K562 (cell line): ENCODE measurements at regions not wholly inside any gene's neighbourhood (a gene's known extent, or its start where the extent isn't known, plus 50 kb on each side); places are given as distances from the start of the nearest gene placed in this dataset.

Experiments used
- ATAC-seq: fragments of 200-7000 bp; cut with Tn5 transposase; 3 replicates; pipeline ENCODE4 v1.9.1; 2020; ENCODE audit warnings: moderate library complexity
- BruUV-seq: library from RNA; stranded (reverse); fragments of 400-500 nt; replicated peaks from 2 replicates; lab custom pipeline; 2021; lab: Mats Ljungman, UMichigan
- CTCF ChIA-PET: fragments of 300-600 bp; formaldehyde crosslinking; extraction: SDS; loops from one replicate; lab custom pipeline; 2021; ENCODE audit warnings: low intra/inter-chr PET ratio; lab: Yijun Ruan, JAX
- POLR2A ChIA-PET: fragments of 300-600, 350-650 bp; sonication (Branson Sonifier 250); formaldehyde crosslinking; extraction: SDS; loops from one replicate; lab custom pipeline; 2021; ENCODE audit warnings: antibody characterized with exemption, inconsistent platforms; lab: Yijun Ruan, JAX
- DNase-seq, 4 experiments: peaks; one replicate each; pipeline versions ENCODE4 v3.0.0 to v3.0.0-alpha.2; 2011 to 2018; ENCODE audit warnings: low spot score in 3 of 4, mixed read lengths in 3 of 4; ENCODE audit errors: extremely low read depth in 1 of 4
- FAIRE-seq: peaks from 2 replicates; lab custom pipeline; 2011; peaks lifted over from hg19 to GRCh38; lab: Jason Lieb, UNC
- H2AFZ ChIP-seq: 2 replicates; pipeline ENCODE4 v1.6.0; 2011; ENCODE audit warnings: low read depth, low read length, control low read depth, inconsistent platforms
- H3K27ac ChIP-seq: fragments of 200-600 bp; 3 replicates; pipeline ENCODE4 v1.8.0; 2011; ENCODE audit warnings: low read depth, mild to moderate bottlenecking, control low read depth, inconsistent platforms, low read length, moderate library complexity, mixed read lengths; ENCODE audit errors: extremely low read depth
- H3K27me3 ChIP-seq, 2 experiments: fragments of 300-600 bp in 1 of 2; 2 replicates in 1 of 2; 3 replicates in 1 of 2; pipeline versions ENCODE4 v1.6.0 to v1.8.0; 2011; ENCODE audit warnings: inconsistent platforms in 2 of 2, low read length in 2 of 2, mild to moderate bottlenecking in 1 of 2, mixed read lengths in 1 of 2, moderate library complexity in 1 of 2; ENCODE audit not compliant: control insufficient read depth in 2 of 2, insufficient read depth in 2 of 2
- H3K36me3 ChIP-seq: fragments of 300-600 bp; 3 replicates; pipeline ENCODE4 v1.8.0; 2011; ENCODE audit warnings: mild to moderate bottlenecking, low read length, inconsistent platforms; ENCODE audit not compliant: control insufficient read depth, insufficient read depth
- H3K4me1 ChIP-seq, 2 experiments: fragments of 200-600 bp in 1 of 2; replicated peaks in 1 of 2; 2 replicates in 1 of 2; 3 replicates in 1 of 2; pipeline versions ENCODE4 v1.5.1 to v1.8.0; 2011; ENCODE audit warnings: inconsistent platforms in 2 of 2, low read length in 2 of 2, mild to moderate bottlenecking in 1 of 2, mixed read lengths in 1 of 2, moderate library complexity in 1 of 2; ENCODE audit not compliant: control insufficient read depth in 2 of 2, insufficient read depth in 2 of 2
- H3K4me2 ChIP-seq: 2 replicates; pipeline ENCODE4 v1.6.1; 2011; ENCODE audit warnings: low read length, control low read depth, inconsistent platforms, mixed read lengths; ENCODE audit not compliant: insufficient read depth
- H3K4me3 ChIP-seq: fragments of 200-600 bp; sonication (generic), shearing (Covaris generic); 2 replicates; pipeline ENCODE4 v1.5.1; 2016; ENCODE audit warnings: control low read depth, inconsistent platforms
- H3K79me2 ChIP-seq: fragments of 200-600 bp; 3 replicates; pipeline ENCODE4 v1.8.0; 2011; ENCODE audit warnings: low read length, inconsistent platforms; ENCODE audit not compliant: control insufficient read depth, insufficient read depth
- H3K9ac ChIP-seq, 2 experiments: 2 replicates each; pipeline versions ENCODE4 v1.6.0 to v1.6.1; 2011; ENCODE audit warnings: low read depth in 2 of 2, low read length in 2 of 2, control low read depth in 1 of 2, inconsistent platforms in 1 of 2, mild to moderate bottlenecking in 1 of 2, mixed read lengths in 1 of 2; ENCODE audit not compliant: insufficient read depth in 1 of 2
- H3K9me1 ChIP-seq: one replicate; pipeline ENCODE4 v1.6.0; 2011; ENCODE audit warnings: inconsistent platforms, mild to moderate bottlenecking, low read length, moderate library complexity; ENCODE audit not compliant: control insufficient read depth, insufficient read depth
- H3K9me3 ChIP-seq: replicated peaks from 2 replicates; pipeline ENCODE4 v1.5.1; 2011; ENCODE audit warnings: low read depth, low read length, inconsistent platforms; ENCODE audit not compliant: control insufficient read depth, insufficient read depth
- H4K20me1 ChIP-seq: replicated peaks from 2 replicates; pipeline ENCODE4 v1.6.1; 2011; ENCODE audit warnings: low read length, inconsistent platforms, mixed read lengths; ENCODE audit not compliant: control insufficient read depth, insufficient read depth
- HBP1 ChIP-seq: fragments of 450-650 bp; formaldehyde crosslinking; IDR thresholded peaks from 2 replicates; pipeline ENCODE4 v1.4.0; 2022; ENCODE audit warnings: missing genetic modification characterization
- HMG20A ChIP-seq: fragments of 450-650 bp; formaldehyde crosslinking; conservative IDR thresholded peaks from 2 replicates; pipeline ENCODE4 v1.4.0; 2020; ENCODE audit warnings: mild to moderate bottlenecking, mixed read lengths
- KDM2B ChIP-seq: fragments of 250-450 bp; sonication (Bioruptor Pico); IDR thresholded peaks from 2 replicates; pipeline ENCODE4 v1.8.0; 2021; ENCODE audit warnings: mild to moderate bottlenecking, moderate library complexity
- MECOM ChIP-seq: fragments of 250-450 bp; sonication (Bioruptor Pico); IDR thresholded peaks from 2 replicates; pipeline ENCODE4 v1.8.0; 2022; ENCODE audit warnings: inconsistent platforms
- SRSF3 ChIP-seq: fragments of 200-400 bp; formaldehyde crosslinking; IDR thresholded peaks from 2 replicates; pipeline ENCODE4 v1.6.1; 2016; ENCODE audit warnings: mild to moderate bottlenecking, low read length, moderate library complexity; ENCODE audit not compliant: insufficient read depth
- TAF1 ChIP-seq: IDR thresholded peaks from 2 replicates; pipeline ENCODE4 v1.6.1; 2011; ENCODE audit warnings: mild to moderate bottlenecking, low read length, moderate library complexity; ENCODE audit not compliant: insufficient read depth, control insufficient read depth, severe bottlenecking; ENCODE audit errors: extremely low read depth
- ZBTB49 ChIP-seq: sonication (generic); formaldehyde crosslinking; IDR thresholded peaks from 2 replicates; pipeline ENCODE4 v1.8.0; 2022; ENCODE audit warnings: missing genetic modification reagents, mild to moderate bottlenecking, borderline replicate concordance
- ZFP91 ChIP-seq: sonication (generic); formaldehyde crosslinking; IDR thresholded peaks from 2 replicates; pipeline ENCODE4 v1.8.0; 2022; ENCODE audit warnings: mild to moderate bottlenecking, missing genetic modification reagents
- ZNF561 ChIP-seq: fragments of 450-650 bp; formaldehyde crosslinking; conservative IDR thresholded peaks from 2 replicates; pipeline ENCODE4 v1.4.0; 2020; ENCODE audit warnings: mild to moderate bottlenecking, moderate library complexity
- ZNF644 ChIP-seq: fragments of 200-800 bp; sonication (Bioruptor generic); IDR thresholded peaks from 2 replicates; pipeline ENCODE4 v1.6.1; 2016; ENCODE audit warnings: low read depth, missing genetic modification characterization, missing compliant biosample characterization
- ZNF655 ChIP-seq: fragments of 250-450 bp; sonication (Bioruptor Pico); IDR thresholded peaks from 2 replicates; pipeline ENCODE4 v1.5.0; 2021
- WGBS: fragments of 100-300 bp; shearing (Covaris generic); methylation state at CpG from one replicate; pipeline ENCODE4 v1.1.6; 2016; ENCODE audit warnings: low coverage, mixed read lengths; ENCODE audit not compliant: insufficient coverage; ENCODE audit errors: missing lambda C conversion rate; 5-methylcytosine and 5-hydroxymethylcytosine counted together
- in situ Hi-C: fragments of 300-500 bp; cut with MboI; formaldehyde crosslinking; loops from 4 replicates; pipeline ENCODE4 v1.15.0; 2018; ENCODE audit warnings: inconsistent platforms, mixed read lengths
- intact Hi-C: fragments of 100-400 bp; cut with micrococcal nuclease; formaldehyde crosslinking; loops from 2 replicates; pipeline ENCODE4 v1.14.2; 2022

- in situ Hi-C loops = no loop called here
- Histone ChIP-seq H3K9me3 (no peaks in the 10 kb centered on the region), H3K4me1 (no peaks in the 10 kb centered on the region), H3K27ac (no peak overlapping the region), H2AFZ (no peak overlapping the region), H3K9ac (no peak overlapping the region), H3K79me2 (no peaks in the 10 kb centered on the region), H3K4me2 (no peak overlapping the region), H3K4me3 (no peak overlapping the region), H3K27me3 (no peaks in the 10 kb centered on the region), H3K9me1 (no peaks in the 10 kb centered on the region), H3K36me3 (no peaks in the 10 kb centered on the region), H4K20me1 (no peaks in the 10 kb centered on the region)
- BruUV-seq = no TSS peak
- WGBS = 0% methylated on average over 1 of the region's 1 CpG
- CTCF ChIA-PET = no interaction called here
- ATAC-seq (no peak), FAIRE-seq (no peak), DNase-seq (no peak)
- POLR2A ChIA-PET = no interaction called here
- intact Hi-C loops = no loop called here
- TF ChIP-seq ZNF561 = no peak
- TF ChIP-seq ZFP91 = no peak
- TF ChIP-seq ZNF655 (CRISPR knock-in tag) = no peak
- TF ChIP-seq ZBTB49 (CRISPR knock-in tag) = no peak
- TF ChIP-seq MECOM (CRISPR knock-in tag) = no peak
- no peak for TF ChIP-seq HBP1
- no peak for TF ChIP-seq TAF1
- no peak for TF ChIP-seq ZNF644 (tag)
- TF ChIP-seq KDM2B (CRISPR knock-in tag) = no peak
- no peak for TF ChIP-seq SRSF3
- no peak for TF ChIP-seq HMG20A (CRISPR knock-in tag)
Measured at GRCh38 chr10:56269181-56269580, 91.9 kb downstream of the ZWINT start.
